ENCODE measurements at regions not wholly inside any gene's neighbourhood (a gene's known extent, or its start where the extent isn't known, plus 50 kb on each side); places are given as distances from the start of the nearest gene placed in this dataset.
"Not testable (repeated sequence)": the region's sequence is repeated elsewhere in the genome, so short reads cannot be mapped to it uniquely, and the experiment has no call there.

DNA sequence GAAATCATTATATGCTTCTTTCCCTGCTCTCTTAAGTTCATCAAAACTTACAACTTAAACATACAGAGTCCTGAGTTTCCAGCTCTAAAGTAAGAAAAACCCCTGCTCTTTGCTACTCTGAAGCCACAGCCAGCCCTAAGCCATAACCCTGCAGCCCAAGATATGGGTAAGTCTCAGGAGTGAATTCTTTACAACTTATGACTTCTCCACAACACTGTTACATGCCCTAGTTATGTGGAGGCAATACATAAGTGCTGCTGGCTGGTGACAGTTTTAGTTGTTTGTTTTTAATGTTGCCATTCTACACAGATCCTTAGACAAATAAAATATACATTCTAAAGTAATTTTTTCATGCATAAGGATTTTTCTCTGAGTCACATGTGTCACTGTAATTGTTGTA, 100.2 kb downstream of the FBXO8 start:
- no peak for DNase-seq (ENCODE audit: extremely low read depth in 1 of 2, low read depth in 1 of 2)

DNA sequence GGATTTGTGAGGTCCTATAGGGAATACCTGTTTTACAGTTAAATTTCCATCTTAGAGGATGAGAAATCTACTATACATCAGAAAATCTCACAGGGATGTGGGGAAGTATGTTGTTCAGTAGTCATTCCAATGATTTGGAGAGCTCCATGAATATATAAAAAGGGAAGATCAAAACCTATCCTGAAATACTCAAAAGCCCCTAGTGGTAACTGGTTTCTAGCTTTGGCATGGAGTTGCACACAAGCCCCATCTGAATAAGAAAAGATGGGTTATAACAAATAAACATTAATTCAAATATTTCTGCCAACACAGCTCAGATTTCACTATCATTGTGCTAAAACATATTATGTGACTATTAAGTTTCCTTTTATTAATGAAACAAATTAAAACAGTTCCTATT, 101.6 kb downstream of the FBXO8 start:
- no peak for DNase-seq (ENCODE audit: extremely low read depth in 1 of 2, low read depth in 1 of 2)

DNA sequence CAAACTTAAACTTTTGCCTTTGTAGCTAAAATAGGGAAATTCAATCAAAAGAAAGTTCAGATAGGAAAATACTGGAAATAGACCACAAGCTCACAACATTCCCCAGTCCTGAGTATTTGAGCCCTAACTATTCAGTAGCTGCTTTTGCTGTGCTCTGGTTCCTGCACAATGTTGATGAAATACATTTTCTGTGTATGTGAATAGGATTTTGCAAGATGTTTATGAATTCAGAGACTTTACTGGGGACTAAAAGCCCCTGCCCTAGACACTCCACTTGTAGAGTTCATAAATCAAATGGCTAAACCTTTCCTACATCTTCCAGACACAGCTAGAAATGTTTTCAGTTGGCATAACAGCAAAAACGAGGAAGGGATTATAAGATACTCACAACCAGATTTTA, 105.9 kb downstream of the FBXO8 start:
- DNase-seq (ENCODE audit: extremely low read depth in 1 of 2, low read depth in 1 of 2) = no peak

DNA sequence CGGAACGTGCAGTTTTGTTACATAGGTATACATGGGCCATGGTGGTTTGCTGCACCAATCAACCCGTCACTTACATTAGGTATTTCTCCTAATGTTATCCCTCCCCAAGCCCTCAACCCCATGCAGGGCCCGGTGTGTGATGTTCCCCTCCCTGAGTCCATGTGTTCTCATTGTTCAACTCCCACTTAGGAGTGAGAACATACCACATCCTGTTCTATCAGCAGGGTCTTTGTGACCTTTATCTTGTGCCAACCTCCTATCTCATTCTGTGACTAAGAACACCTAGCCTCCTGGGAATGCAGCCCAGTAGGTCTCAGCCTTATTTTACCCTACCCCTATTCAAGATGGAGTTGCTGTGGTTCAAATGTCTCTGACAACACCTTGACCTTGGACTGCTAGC, 107.6 kb downstream of the FBXO8 start:
- DNase-seq (ENCODE audit: extremely low read depth in 1 of 2, low read depth in 1 of 2) = not testable (repeated sequence)

DNA sequence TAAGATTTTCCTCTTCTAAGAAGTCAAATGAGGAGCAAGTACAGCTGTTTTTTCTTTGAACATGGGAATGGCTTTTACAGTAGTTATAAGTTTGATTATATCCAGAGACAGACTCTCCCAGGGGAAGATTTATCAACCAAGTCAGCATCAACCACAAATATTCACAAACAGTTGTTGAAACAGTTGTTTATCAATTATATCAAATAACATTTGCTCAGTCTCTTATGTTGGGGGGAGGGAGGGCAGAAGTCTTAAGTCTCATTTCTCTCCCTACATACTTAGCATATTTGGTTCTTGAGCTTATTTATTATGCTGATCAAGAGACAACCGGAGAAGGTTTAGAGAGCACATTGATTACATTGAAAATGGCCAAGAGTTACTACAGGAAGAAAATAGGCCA, 110.1 kb downstream of the FBXO8 start:
- DNase-seq (ENCODE audit: extremely low read depth in 1 of 2, low read depth in 1 of 2) = no peak

DNA sequence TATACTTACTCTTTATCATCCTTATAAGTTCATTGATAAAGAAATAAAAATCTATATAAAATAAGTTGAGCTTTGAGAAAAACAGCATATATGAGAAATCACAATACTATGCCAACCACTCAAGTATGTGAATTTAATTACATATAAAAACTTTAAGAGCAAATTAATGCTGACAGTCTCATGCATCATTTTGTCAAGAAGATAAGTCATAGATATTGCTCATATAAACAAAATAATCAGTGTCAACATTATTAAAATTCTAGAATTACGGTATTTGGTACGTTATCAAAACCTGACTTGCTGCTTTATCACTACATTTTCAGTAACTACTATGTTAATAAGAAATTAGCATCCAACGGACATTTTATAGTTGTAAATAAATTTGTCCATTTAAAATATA, 111.2 kb downstream of the FBXO8 start:
- no peak for DNase-seq (ENCODE audit: extremely low read depth in 1 of 2, low read depth in 1 of 2)

DNA sequence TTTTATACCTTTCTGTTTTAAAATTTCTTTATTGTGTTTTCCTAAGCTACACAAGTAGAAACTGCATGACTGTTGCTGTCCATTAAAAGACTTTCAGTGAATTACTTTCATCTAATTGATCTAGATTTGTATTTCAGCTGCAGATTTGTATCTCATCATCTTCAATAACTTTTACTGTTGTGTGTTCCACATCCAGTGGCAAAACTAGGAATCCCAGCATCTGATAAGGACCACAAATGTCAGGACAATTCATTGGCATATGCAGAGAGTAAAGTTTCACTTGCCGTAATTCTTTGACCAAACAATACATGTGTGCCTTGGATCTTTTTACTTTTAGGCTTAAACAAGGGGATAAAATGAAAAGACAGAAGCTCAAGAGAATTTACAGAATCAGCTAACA, 112.6 kb downstream of the FBXO8 start:
- no peak for DNase-seq (ENCODE audit: extremely low read depth in 1 of 2, low read depth in 1 of 2)

DNA sequence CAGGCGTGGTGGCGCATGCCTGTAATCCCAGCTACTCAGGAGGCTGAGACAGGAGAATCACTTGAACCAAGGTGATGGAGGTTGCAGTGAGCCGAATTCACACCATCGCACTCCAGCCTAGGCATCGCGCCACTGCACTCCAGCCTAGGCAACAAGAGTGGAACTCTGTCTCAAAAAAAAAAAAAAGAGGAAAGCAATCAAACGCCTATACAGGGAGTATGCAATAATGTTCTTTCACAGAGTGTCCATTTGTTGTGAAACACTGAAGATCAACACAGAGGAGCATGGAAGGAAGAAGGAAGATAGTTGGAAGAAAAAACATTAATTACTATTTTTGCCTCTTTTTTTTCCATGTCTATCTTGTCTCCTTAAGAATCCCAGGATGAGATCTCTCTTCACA, 113.4 kb downstream of the FBXO8 start:
- no peak for DNase-seq (ENCODE audit: extremely low read depth in 1 of 2, low read depth in 1 of 2)

DNA sequence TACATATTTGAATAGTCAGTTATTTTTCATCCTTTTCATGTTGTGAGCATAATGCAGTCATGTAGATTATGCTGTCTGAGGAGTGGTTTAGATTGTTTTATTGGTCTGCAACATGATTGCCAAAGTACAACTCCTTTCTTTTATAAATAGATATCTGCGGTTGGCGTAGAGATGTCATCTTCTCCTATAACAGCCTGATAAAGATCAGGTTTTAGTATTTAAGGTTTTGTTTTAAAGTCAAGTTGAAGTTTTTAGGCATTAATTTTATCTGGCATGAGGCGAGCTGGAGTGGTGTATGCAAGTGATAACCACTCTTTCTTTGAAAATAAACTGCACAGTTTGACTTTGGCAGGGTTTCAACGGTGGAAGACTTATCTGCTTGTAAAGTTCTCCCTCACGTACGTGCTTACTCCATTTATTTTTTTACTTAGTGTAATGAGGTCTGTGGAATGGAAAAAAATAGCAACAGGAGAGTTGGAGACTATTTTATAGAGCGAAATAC, 126.3 kb downstream of the FBXO8 start:
- DNase-seq (ENCODE audit: extremely low read depth in 1 of 2, low read depth in 1 of 2) = no peak

DNA sequence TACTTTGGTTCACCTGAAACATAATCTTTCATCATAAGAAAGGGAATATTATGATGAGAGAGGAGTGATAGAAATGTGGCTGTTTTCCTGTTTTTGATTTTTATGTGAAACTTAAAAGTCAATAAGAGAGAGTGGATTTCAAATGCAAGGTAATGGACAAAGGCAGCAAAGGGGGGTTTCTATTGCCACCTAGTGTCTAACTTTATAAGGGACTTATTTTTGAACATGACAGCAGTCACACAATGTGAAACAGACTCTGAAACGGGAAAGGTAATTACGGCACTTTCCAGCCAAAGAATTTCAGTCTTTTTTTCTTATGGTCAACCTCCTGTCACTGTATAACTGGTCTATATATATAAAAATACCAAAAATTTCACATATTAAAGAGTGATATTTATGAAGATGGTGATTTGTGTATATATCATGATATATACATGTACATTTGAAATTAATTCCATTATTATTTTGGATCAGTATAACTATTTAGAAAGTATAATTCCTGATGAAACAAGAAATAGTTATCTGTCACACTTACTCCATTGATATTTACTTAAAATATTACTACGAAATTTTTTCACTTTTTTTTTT, 127.1 kb downstream of the FBXO8 start:
- no peak for DNase-seq (ENCODE audit: extremely low read depth in 1 of 2, low read depth in 1 of 2)

DNA sequence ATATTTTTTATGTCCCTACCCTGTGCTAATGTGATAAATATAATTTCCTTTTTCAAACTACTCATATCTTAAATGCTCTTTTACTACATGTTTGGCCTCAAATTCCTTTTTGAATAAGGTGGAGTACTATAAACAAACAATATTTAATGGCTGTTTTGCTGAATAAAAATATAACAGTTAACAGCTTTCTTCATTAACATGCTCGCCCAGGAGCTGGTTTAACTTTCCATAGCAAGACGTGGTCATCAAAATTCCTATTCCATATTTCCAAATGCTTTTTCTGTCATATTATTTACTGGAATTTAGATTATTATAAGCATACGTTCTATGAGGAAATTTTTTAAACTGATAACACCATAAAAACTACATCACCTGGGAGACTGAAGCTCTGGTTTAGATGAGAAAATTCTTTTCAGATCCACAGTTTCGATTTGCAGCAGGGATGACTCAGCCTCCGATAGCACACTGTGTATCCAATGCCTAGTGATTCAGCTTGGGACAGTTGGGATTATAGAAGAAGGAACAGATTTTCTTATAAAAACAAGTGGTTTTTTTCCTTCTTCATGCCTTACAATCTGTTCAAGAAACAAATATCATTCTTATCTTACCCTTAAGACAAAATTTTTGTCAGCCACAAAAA, 129.1 kb downstream of the FBXO8 start:
- no peak for DNase-seq (ENCODE audit: extremely low read depth in 1 of 2, low read depth in 1 of 2)

DNA sequence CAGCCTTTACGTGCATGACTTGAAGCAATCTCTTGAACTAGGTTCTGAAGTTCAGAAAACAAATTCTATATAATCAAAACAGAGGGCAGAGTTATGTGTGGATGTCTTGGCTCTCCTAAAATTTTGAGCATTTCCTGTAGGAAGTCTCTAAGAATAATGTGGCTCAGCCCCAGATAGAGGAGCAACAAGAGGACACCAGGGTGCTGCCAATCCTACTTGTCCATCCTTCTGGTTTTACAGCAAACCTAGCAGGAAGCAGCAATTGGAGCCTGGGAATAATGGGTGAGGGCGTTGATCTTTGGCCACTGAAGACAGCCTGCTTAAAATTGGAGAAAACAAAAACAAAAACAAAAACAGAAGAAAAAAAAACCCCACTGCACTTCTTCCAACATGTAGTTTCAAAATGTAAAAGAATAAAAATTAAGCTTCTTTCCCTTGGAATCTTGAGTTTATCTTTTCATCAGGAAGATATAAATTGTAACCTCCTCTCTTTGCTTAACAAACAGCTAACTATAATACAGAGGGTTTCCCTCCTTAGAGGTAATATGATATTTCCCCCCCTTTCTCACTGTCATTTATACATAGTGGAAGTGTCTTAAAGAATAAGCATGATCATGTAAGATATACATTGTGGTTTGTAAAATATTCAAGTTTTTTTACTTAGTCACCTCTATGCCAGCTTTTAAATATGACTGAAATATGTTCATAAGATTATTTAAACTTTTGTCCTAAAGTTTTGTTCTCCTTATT, 130.6 kb downstream of the FBXO8 start:
- DNase-seq (ENCODE audit: extremely low read depth in 1 of 2, low read depth in 1 of 2) = no peak

DNA sequence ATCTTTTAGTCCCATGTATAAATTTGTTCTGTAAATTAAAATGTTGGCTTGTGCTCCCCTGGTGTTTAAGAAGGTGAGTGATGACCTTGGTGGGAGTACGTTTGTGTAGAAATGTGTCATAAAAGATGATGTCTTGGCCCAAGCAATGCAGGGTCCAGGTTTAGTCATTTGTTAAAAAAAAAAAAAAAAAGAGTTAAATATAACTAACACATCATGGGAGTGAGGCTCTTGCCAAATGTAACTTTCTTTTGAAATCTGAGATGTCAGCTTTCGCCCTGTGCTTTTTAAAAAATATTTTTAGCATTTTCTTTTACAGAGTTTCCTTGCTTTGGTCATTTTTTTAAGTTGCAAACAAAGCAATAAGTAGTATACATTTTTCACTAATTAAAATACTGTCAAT, 135.6 kb downstream of the FBXO8 start:
- no peak for DNase-seq (ENCODE audit: extremely low read depth in 1 of 2, low read depth in 1 of 2)

DNA sequence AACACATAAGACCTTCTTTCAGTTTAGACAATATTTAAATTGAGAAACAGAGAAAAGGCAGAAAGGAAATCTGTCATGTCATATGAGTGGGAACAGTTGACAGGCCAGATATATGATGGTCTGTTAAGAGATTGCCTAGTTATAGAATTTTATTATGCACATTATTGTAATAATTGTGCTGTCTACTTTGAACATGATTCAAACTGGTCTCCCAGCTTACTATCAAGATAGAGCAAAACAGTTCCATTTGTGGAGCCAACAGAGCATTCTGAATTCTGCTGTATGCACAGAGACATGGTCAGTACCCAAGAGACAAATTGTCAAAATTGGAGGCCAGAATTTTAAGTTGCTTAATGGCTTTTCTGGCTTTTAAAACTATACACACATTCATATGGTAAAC, 139.4 kb downstream of the FBXO8 start:
- DNase-seq (ENCODE audit: extremely low read depth in 1 of 2, low read depth in 1 of 2) = no peak

DNA sequence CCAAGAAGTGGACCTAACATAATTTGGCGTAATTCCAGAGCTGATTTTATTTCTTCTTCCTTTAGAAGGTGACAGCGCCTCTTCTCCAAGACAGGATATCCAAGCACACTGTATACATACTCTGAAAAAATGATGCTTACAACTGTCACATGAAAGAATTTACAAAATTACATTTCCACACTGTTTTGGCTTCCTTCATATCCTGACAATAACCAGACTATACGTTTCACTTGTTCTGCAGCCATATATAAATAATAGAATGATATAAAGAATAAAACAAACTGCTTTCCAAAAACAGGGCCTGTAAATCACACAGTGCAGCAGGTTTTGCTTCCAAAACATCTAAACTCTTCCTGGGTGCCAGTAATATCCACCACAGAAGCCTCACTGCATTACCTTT, 141.6 kb downstream of the FBXO8 start:
- DNase-seq (ENCODE audit: extremely low read depth in 1 of 2, low read depth in 1 of 2) = no peak

DNA sequence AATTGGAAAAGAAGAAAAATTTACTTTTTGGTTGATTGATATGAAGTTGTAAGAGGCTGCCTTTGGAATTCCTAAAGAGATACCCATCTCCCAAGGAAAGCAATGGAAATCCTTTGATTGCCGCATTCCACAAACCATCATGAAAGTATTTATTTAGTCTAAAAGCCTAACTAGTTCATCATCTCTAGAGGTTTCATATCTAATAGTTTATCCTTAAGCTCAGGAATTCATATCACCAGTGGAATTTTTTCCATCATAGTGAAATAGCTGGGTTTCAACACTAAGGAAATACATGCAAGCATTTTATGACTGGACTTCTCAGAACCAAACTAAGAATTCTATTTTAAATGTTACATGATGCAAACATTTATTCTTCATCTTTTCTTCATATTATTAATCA, 144.9 kb downstream of the FBXO8 start:
- DNase-seq (ENCODE audit: extremely low read depth in 1 of 2, low read depth in 1 of 2) = no peak

DNA sequence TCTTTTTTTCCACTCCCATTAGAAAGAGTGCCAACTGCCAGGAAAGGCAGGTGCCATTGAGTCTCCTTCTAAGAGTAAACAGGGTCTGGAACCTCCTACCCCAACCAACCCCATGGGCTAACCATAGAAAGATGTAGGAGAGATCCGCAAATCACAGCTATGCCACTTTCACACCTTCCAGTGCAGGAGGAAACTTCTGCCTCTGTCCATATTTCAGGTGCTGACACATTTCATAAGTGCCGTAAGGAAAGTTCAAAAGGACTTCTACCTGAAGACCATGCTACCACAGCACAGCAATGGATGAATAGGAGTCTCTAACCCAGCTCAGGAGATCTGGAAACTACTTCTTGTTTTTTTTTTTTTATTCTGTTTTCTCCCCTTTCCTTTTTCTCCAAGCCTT, 145.8 kb downstream of the FBXO8 start:
- no peak for DNase-seq (ENCODE audit: extremely low read depth in 1 of 2, low read depth in 1 of 2)

DNA sequence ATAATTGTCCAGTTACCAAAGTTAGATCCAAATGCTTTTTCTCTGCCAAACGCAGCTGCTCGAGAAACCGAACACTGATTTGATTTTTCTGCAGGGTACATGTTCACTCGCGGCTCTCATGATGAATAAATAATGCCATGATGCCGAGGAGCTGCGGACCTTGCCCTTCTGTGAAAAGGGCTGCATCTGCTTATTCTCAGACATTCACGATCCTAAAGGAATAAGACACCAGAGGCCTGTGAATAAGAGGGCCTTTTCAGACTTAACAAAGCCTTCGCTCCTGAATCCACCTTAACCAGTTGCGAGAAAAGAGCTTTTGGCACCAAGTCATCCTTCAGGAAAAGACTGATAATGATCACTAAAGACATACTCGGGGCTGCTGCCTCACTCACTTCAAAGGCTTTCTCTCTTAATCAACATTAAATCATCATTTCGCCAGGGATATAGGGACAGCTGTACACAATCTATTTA, 147.5 kb downstream of the FBXO8 start:
- no peak for DNase-seq (ENCODE audit: extremely low read depth in 1 of 2, low read depth in 1 of 2)

DNA sequence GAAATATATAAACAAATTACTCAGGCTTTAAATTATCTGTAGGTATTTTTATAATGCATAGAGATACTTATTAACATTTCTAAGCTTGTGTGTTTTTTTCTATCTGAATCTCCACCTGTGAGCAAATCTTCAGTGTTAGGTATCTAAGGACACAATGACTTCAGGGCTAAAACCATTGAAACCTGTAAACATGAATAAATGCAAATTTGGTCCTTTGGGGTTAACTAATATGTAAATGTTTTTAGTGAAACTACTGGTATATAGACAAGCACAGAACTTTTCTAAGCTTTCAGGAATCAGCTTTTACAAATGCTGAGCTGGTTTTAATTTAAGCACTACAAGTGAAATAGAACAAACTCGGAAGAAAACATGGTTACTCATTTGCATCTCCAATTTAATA, 147.9 kb downstream of the FBXO8 start:
- DNase-seq (ENCODE audit: extremely low read depth in 1 of 2, low read depth in 1 of 2) = no peak

DNA sequence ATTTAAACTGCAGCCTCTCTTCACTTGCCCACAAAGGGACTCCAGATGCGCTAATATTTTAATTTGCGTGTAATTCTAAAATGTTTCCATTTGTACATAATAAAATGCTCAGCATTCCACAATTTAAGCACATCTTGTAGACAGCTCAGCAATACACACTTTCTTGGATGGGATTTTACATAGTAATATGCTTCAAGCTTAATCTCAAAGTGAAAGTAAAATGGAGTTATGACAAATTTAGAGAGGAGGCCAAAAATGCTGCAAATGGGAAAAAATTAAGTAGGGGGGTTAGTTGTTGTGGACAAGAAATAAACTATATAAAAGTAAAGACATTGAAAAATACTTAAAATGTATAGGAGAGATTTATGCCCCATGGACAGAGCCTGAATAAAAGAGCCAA, 149.1 kb downstream of the FBXO8 start:
- no peak for DNase-seq (ENCODE audit: extremely low read depth in 1 of 2, low read depth in 1 of 2)

DNA sequence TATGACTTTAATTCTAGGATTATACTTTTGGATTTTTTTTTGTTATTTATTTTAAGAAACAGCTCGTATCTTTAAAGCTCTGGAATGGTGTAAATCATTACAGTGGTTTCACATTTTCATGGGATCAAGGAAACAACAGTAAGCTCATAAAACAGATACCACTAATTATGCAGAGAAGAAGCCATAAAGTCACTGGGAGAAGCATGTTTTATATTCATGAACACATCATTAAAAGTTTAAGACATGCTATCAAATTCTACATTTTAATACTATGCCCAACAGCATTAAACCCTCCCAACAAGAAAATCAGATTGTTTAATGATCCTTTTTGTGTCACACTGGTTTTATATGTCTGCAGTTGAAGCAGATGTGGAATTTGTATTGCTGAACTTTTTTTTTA, 149.9 kb downstream of the FBXO8 start:
- no peak for DNase-seq (ENCODE audit: extremely low read depth in 1 of 2, low read depth in 1 of 2)

DNA sequence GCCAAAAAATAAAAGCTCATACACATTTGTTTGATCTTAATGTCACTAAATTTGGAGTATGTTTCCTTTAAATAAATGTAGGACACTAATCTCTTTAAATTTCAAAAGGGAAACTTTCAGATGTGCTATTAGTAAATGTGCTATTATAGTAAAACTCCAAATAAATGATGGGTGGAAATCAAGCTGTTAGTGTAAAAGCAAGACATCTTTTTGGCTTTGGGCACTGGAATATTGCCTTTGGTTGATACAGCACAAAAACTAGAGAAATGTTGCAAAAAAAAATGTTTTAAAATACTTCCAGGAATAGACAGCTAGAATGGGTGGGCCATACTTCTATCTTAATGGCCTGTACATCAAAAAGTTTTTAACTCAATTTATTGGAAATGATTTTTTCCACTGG, 151.6 kb downstream of the FBXO8 start:
- no peak for DNase-seq (ENCODE audit: extremely low read depth in 1 of 2, low read depth in 1 of 2)
